ENCODE measurements at regions not wholly inside any gene's neighbourhood (a gene's known extent, or its start where the extent isn't known, plus 50 kb on each side); places are given as distances from the start of the nearest gene placed in this dataset.

- no peak overlapping the region for H2AFZ ChIP-seq
- no peak overlapping the region for H3K4me3 ChIP-seq
- H3K4me1 Mint-ChIP-seq, result peaks cover 21% of the 10 kb centered on the region
- peaks cover 7% of the 10 kb centered on the region; the same call in 2 of the 3 replicates for H3K9me3 Mint-ChIP-seq
- no peak overlapping the region for H3K27ac Mint-ChIP-seq
- no peak overlapping the region for H3K27ac ChIP-seq (ENCODE audit: low read depth)
- ATAC-seq, result no peak
- no peaks in the 10 kb centered on the region for H3K36me3 ChIP-seq (ENCODE audit: insufficient read depth)
- no peak overlapping the region for H3K4me2 ChIP-seq
- TF ChIP-seq REST (IDR thresholded peaks at IDR 0.05; ENCODE audit: unreplicated experiment) (no peak), EZH2phosphoT487 (IDR thresholded peaks at IDR 0.05; ENCODE audit: unreplicated experiment) (no peak), ZNF114 (CRISPR knock-in tag; IDR thresholded peaks at IDR 0.05) (no peak), CTCF (conservative IDR thresholded peaks at IDR 0.05; ENCODE audit: low read depth in 2 of 2) (no peak), POLR2AphosphoS5 (IDR thresholded peaks at IDR 0.05; ENCODE audit: low read depth) (no peak), CREB1 (CRISPR knock-in tag; IDR thresholded peaks at IDR 0.05; ENCODE audit: low read depth) (no peak), ZNF331 (CRISPR knock-in tag; IDR thresholded peaks at IDR 0.05; ENCODE audit: low read depth) (no peak), STAT1 (IDR thresholded peaks at IDR 0.05; ENCODE audit: unreplicated experiment) (no peak), EZH2 (IDR thresholded peaks at IDR 0.05; ENCODE audit: low read depth, unreplicated experiment) (no peak), NANOG (IDR thresholded peaks at IDR 0.05; ENCODE audit: borderline replicate concordance) (no peak), JUNB (IDR thresholded peaks at IDR 0.05; ENCODE audit: unreplicated experiment) (no peak)
- TF ChIP-seq, protein P1, sequence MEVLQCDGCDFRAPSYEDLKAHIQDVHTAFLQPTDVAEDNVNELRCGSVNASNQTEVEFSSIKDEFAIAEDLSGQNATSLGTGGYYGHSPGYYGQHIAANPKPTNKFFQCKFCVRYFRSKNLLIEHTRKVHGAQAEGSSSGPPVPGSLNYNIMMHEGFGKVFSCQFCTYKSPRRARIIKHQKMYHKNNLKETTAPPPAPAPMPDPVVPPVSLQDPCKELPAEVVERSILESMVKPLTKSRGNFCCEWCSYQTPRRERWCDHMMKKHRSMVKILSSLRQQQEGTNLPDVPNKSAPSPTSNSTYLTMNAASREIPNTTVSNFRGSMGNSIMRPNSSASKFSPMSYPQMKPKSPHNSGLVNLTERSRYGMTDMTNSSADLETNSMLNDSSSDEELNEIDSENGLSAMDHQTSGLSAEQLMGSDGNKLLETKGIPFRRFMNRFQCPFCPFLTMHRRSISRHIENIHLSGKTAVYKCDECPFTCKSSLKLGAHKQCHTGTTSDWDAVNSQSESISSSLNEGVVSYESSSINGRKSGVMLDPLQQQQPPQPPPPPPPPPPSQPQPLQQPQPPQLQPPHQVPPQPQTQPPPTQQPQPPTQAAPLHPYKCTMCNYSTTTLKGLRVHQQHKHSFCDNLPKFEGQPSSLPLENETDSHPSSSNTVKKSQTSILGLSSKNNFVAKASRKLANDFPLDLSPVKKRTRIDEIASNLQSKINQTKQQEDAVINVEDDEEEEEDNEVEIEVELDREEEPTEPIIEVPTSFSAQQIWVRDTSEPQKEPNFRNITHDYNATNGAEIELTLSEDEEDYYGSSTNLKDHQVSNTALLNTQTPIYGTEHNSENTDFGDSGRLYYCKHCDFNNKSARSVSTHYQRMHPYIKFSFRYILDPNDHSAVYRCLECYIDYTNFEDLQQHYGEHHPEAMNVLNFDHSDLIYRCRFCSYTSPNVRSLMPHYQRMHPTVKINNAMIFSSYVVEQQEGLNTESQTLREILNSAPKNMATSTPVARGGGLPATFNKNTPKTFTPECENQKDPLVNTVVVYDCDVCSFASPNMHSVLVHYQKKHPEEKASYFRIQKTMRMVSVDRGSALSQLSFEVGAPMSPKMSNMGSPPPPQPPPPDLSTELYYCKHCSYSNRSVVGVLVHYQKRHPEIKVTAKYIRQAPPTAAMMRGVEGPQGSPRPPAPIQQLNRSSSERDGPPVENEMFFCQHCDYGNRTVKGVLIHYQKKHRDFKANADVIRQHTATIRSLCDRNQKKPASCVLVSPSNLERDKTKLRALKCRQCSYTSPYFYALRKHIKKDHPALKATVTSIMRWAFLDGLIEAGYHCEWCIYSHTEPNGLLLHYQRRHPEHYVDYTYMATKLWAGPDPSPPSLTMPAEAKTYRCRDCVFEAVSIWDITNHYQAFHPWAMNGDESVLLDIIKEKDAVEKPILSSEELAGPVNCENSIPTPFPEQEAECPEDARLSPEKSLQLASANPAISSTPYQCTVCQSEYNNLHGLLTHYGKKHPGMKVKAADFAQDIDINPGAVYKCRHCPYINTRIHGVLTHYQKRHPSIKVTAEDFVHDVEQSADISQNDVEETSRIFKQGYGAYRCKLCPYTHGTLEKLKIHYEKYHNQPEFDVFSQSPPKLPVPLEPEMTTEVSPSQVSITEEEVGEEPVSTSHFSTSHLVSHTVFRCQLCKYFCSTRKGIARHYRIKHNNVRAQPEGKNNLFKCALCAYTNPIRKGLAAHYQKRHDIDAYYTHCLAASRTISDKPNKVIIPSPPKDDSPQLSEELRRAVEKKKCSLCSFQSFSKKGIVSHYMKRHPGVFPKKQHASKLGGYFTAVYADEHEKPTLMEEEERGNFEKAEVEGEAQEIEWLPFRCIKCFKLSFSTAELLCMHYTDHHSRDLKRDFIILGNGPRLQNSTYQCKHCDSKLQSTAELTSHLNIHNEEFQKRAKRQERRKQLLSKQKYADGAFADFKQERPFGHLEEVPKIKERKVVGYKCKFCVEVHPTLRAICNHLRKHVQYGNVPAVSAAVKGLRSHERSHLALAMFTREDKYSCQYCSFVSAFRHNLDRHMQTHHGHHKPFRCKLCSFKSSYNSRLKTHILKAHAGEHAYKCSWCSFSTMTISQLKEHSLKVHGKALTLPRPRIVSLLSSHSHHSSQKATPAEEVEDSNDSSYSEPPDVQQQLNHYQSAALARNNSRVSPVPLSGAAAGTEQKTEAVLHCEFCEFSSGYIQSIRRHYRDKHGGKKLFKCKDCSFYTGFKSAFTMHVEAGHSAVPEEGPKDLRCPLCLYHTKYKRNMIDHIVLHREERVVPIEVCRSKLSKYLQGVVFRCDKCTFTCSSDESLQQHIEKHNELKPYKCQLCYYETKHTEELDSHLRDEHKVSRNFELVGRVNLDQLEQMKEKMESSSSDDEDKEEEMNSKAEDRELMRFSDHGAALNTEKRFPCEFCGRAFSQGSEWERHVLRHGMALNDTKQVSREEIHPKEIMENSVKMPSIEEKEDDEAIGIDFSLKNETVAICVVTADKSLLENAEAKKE (CRISPR knock-in tag; IDR thresholded peaks at IDR 0.05), result no peak
- TF ChIP-seq, protein P2, sequence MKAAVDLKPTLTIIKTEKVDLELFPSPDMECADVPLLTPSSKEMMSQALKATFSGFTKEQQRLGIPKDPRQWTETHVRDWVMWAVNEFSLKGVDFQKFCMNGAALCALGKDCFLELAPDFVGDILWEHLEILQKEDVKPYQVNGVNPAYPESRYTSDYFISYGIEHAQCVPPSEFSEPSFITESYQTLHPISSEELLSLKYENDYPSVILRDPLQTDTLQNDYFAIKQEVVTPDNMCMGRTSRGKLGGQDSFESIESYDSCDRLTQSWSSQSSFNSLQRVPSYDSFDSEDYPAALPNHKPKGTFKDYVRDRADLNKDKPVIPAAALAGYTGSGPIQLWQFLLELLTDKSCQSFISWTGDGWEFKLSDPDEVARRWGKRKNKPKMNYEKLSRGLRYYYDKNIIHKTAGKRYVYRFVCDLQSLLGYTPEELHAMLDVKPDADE (IDR thresholded peaks at IDR 0.05), result no peak
- DNase-seq (ENCODE audit: low spot score), result no peak
- no peaks in the 10 kb centered on the region; the same call in 2 of the 3 replicates for H3K36me3 Mint-ChIP-seq (ENCODE audit: low read depth)
- H3K79me2 ChIP-seq (replicated peaks; ENCODE audit: insufficient read depth), result no peaks in the 10 kb centered on the region
- peaks cover 12% of the 10 kb centered on the region; the same call in 1 of the 2 replicates for H3K4me1 ChIP-seq (ENCODE audit: insufficient read depth)
- no peak overlapping the region for H3K4me3 Mint-ChIP-seq
- H3K9me2 ChIP-seq (ENCODE audit: insufficient read depth), result 0 out of 2 replicates have a peak, but pooled peaks cover 7% of the 10 kb centered on the region
- no peaks in the 10 kb centered on the region for H3F3A ChIP-seq (replicated peaks; ENCODE audit: low read depth)
- no peaks in the 10 kb centered on the region for H4K20me1 ChIP-seq (replicated peaks; ENCODE audit: insufficient read depth)
- H3K27me3 ChIP-seq (ENCODE audit: insufficient read depth), result no peaks in the 10 kb centered on the region
- peaks cover 1% of the 10 kb centered on the region for H3K27me3 Mint-ChIP-seq (ENCODE audit: insufficient read depth, low read depth, poor library complexity)
Observed at GRCh38 chr2:217066510-217067270, 206.8 kb upstream of the TNP1 start.
